HG03280 (cell line): ENCODE measurements at regions not wholly inside any gene's neighbourhood (a gene's known extent, or its start where the extent isn't known, plus 50 kb on each side); places are given as distances from the start of the nearest gene placed in this dataset.
"Not testable (repeated sequence)": the region's sequence is repeated elsewhere in the genome, so short reads cannot be mapped to it uniquely, and the experiment has no call there.

Experiments used
- ATAC-seq: cut with Tn5 transposase; IDR thresholded peaks from one replicate; pipeline ENCODE4 v1.9.1; 2021; ENCODE audit warnings: mild to moderate bottlenecking, moderate library complexity; ENCODE audit not compliant: unreplicated experiment

DNA sequence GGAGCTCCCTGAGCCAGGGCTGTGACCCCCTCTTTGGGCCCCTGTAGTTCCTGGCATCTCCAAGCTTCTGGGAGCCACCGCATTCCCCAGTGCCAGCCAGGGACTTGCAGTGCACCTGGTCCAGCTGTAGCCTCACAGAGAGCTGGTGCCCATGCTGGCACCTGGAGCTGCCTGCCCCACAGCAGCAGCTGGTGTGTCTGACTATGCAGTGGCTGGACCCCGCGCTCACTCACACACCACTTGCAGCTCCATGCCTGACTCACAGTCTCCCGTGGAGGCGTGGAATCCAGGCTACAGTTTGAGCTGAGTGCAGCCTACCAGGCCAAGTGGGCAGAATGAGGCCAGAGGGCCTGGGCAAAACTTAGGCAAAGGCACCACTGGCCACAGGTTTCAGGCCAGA is 102.2 kb upstream of the NAMPT start:
- no peak for ATAC-seq

DNA sequence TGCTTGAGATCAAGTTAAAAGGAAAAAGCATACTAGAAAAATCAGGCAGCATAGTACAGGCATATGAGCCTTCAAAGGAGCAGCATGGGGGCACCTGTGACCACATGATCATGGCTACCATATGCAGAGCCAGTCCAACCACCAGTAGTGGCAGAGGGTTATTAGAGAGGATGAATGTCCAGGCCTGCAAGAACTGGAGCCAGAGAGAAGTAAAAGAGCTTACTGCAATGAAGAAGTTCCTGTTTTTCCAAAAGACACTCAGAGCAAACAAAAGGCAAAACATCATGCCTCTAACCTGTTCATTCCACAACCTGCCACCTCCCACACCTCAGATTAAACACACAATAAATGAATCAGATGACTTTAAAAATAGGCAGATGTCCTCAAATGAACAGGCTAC is 99.6 kb upstream of the NAMPT start:
- no peak for ATAC-seq

DNA sequence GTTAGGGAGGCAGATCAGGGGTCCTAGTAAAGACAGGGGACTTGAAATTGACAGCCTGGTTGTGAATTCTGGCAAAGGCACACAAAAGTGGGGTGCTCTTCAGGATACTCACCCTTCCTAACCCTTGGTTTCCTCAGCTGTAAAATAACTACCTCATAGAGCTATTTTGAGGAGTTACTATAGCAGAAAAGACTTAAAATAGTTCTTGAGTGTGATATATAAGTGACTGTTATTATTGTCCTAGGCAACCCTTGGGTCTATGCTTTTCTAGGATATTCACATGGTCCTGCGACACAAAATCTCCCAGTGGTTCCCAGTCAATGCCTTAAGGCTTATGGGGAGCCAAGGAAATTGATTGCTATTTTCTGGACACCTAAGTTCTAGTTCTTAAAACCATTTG is 98.1 kb upstream of the NAMPT start:
- no peak for ATAC-seq

GRCh38 chr7:106382129-106382528 is 97.3 kb upstream of the NAMPT start:
- ATAC-seq = no peak

DNA sequence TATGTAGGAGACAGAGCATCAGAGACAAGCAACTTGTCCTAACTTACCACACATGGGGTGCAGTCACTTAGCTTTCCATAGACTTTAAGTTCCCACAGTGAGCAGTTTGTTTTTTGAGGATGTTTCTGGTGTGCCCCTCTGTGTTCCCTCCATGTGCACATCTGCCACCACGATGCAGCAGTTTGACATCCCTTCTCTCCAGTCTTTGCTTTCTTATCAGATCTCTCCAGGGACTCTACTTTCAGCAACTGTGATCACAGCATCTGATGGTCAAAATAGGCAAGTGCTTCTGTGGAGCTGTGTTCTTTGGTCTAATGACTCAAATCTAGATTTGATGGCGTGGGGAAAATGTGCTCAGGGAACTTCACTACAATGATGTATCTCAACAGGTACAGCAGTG is 96.5 kb upstream of the NAMPT start:
- ATAC-seq = no peak

DNA sequence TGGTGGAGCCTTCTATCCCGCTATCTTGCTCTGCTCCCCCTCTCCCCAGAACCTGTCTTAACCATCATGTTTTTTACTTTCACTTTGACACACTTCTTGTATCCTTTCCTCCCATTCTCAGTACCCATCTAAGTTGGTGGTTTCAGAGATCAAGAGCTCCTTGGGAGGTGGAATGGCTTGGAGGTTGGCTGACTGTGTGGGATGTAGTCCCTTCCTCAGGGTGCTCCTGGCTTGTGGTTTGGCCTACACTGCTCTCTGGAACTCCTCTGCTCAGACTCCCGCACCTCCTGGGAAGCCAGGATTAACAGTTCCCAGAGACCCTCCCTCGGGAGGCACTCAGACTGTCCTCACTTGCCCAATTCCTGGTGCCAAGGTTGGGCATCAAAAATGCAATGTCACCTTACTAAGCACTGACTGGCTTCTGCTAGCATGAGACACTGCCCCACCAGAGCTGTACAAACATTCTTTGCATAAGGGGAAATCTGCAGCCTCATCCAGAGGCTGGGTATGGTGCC is 93.1 kb upstream of the NAMPT start:
- ATAC-seq = no peak

DNA sequence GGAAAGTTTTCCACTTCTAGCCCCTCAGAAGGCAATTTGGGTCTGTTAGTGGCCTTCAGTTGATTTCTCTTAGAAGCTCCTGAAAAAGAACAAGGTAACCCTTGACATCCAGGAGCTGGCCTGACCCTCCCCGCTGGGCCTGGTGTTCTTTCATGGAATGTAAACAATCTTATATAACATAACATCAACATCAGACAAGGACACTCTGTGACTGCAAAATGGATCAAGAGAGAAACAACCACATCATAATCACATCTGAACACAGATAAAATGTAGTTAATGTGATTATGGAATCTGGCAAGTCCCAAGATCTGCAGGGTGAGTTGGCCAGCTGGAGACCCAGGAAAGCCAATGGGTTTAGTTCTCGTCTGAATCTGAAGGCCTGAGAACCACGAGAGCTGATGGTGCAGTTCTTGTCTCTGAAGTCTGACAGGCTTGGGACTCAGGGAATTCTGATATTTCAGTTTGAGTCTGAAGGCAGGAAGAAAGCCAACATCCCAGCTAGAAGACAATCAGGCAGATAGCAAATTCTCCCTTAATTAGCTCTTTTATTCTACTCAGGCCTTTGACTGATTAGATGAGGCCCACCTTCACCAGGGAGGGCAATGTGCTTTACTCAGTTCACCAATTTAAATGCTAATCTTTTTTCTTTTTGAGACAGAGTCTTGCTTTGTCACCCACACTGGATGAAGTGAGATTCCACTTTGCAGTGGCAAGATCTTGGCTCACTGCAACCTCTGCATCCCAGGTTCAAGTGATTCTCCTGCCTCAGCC is 91.4 kb upstream of the NAMPT start:
- no peak for ATAC-seq

- no peak for ATAC-seq
These were observed 90.7 kb upstream of the NAMPT start for GRCh38 chr7:106375499-106375898.

- ATAC-seq = no peak
These were observed 89.7 kb upstream of the NAMPT start for GRCh38 chr7:106374437-106374836.

DNA sequence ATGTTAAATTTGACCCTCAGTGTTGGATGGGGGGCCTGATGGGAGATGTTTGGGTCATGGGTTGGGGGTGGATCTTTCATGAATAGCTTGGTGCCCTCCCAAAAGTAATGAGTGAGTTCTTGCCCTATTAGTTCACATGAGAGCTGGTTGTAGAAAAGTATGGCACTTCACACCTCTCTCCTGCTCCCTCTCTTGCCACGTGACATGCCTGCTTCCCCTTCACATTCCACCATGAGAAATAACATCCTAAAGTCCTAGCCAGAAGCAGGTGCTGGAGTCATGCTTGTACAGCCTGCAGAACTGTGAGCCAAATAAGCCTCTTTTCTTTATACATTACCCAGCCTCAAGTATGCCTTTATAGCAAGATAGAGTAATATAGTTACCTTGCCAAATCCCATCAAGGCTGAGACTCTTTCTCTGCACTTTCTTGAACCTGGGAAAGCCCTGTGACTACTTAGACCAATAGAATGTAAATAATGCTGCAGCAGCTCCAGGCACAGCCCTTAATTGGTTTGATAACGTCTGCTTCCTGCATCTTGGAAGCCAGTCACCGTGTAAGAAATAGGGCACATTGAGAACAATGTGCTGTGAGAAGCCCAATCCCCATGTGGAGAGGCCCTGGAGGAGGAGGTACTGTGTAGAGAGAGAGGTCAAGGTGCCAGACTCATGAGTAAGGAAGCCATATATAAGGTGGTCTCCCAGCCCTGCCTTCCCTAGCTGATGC is 88.0 kb upstream of the NAMPT start:
- ATAC-seq = no peak

DNA sequence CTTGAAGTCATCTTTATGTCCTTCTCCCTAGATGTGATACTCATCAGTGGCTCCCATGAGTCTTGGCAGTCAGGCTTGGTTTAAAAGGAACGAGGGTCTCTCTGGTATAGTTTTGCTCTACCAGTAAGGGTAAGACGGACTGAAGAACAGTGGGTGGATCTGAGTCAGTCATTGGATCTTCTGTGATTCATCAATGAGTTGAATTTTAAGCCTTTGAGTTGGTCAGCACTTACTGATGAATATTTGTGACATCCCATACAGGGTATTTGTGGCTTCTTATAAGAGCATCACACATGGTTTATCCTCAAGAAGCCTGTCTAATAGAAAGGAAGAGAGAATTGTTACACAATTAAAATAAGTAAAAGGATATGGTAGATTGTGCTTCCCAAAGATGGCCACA is 87.3 kb upstream of the NAMPT start:
- ATAC-seq = no peak

GRCh38 chr7:106371629-106372028 is 86.8 kb upstream of the NAMPT start:
- ATAC-seq = no peak

DNA sequence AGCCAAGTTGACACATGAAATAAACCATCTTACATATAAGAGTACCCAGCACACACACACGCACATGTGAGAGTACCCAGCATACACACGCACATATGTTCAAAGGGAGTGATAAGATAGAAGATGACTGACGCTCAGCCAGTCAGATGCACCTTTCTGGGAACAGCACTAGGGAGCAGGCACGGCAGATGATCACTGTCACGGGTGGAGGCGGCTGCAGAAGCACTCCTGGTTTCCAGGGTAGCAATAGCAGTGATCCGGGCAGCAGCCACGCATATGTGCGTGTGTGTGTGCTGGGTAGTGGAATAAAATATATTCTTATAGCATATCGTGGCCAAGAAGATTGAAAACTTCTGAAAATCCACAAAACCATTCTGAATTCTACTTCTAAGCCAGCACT is 85.8 kb upstream of the NAMPT start:
- ATAC-seq = no peak

GRCh38 chr7:106369816-106370215 is 85.0 kb upstream of the NAMPT start:
- ATAC-seq = no peak

DNA sequence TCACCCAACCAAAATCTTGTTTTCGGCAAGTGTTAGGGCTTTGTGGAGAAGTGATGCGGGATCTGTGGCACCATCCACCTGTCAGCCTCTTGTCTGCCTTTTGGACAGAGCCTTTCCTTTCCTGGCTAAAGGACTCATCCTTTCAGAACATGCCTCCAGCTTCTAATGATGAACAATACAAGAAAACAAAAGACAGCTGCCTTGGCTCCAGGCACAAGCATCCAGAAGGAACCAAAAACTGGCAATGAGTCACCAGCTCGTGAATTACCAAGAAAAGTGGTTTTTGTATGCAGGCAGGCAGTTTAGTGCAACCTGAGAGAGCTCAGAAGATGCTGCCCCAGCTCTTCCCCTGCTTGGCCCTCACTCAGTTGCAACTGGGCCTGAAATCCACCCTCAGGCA is 84.6 kb upstream of the NAMPT start:
- no peak for ATAC-seq

DNA sequence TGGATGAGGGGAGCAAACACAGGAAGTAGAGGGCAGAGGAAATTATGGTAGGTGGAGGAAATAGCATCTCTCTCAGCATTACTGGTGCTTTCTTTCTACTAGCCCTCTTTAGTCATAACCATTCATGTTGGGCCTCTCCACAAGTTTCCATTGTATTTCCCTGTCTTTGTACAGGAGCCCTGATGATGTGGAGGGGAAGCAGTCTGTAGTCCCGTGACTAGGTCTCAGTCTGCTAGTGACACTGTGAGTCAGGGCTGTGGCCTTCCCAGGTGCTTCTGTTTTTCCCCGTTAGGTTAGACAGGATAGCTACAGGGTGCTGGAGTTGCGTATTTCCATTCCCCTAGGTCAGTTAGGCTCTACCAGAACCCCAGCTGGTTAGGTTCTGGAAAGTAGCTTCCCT is 82.9 kb upstream of the NAMPT start:
- ATAC-seq = no peak

DNA sequence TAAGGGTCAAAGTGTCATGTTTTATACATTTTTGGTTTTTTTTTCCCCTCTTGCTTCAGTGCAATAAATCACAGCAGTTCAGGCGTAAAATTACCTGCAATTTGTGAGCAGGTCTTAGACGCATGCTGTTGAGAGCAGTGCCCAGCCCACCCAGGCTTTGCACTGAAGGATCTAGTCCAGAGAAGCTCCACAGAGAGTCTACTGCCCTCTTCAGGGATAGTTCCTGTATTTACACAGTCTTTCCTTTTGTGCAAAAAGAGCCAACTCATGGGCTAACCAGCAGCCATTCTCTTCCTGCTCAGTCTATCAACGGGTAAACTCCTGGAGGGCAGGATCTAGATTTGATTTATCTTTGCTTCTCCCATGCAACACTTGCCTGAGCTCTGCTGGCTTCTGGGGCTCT is 82.2 kb upstream of the NAMPT start:
- ATAC-seq = no peak

- peak; percentile 81 for ATAC-seq
These were observed 80.6 kb upstream of the NAMPT start for GRCh38 chr7:106365252-106366005.

DNA sequence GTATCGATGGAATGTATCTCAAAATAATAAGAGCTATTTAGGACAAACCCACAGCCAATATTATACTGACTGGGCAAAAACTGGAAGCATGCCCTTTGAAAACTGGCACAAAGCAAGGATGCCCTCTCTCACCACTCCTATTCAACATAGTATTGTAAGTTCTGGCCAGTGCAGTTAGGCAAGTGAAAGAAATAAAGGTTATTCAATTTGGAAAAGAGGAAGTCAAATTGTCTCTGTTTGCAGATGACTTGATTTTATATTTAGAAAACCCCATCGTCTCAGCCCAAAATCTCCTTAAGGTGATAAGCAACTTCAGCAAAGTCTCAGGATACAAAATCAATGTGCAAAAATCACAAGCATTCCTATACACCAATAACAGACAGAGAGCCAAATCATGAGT is 77.7 kb upstream of the NAMPT start:
- not testable (repeated sequence) for ATAC-seq

- ATAC-seq = no peak
These were observed 73.4 kb upstream of the NAMPT start for GRCh38 chr7:106358103-106358663.

- no peak for ATAC-seq
These were observed 72.9 kb upstream of the NAMPT start for GRCh38 chr7:106357675-106358074.
